CD4-positive, alpha-beta memory T cell (primary cell): ENCODE measurements at regions not wholly inside any gene's neighbourhood (a gene's known extent, or its start where the extent isn't known, plus 50 kb on each side); places are given as distances from the start of the nearest gene placed in this dataset.
"Not testable (repeated sequence)": the region's sequence is repeated elsewhere in the genome, so short reads cannot be mapped to it uniquely, and the experiment has no call there.

ENCODE experiments used
- CTCF ChIA-PET: fragments of 350-600 bp; sonication (Branson Sonifier 250); formaldehyde crosslinking; loops from one replicate; lab custom pipeline; 2021; ENCODE audit warnings: inconsistent platforms; ENCODE audit not compliant: partially characterized antibody; lab: Charles Lee
- POLR2A ChIA-PET: fragments of 350-600 bp; sonication (Branson Sonifier 250); formaldehyde crosslinking; loops from one replicate; lab custom pipeline; 2021; ENCODE audit not compliant: partially characterized antibody; lab: Charles Lee
- DNase-seq, 5 donors: peaks; one replicate each; pipeline versions ENCODE4 v3.0.0 to v3.0.0-alpha.2; 2020 to 2022; ENCODE audit warnings: mixed read lengths in 1 of 5
- H3K27ac ChIP-seq: one replicate; pipeline ENCODE4 v1.7.0; 2013; ENCODE audit warnings: low read depth, low read length
- H3K27me3 ChIP-seq: 2 replicates; pipeline ENCODE4 v1.7.0; 2013; ENCODE audit warnings: mild to moderate bottlenecking, low read length, moderate library complexity; ENCODE audit not compliant: insufficient read depth
- H3K36me3 ChIP-seq: 2 replicates; pipeline ENCODE4 v1.7.0; 2013; ENCODE audit warnings: mild to moderate bottlenecking, low read length, moderate library complexity; ENCODE audit not compliant: insufficient read depth
- H3K4me1 ChIP-seq: 2 replicates; pipeline ENCODE4 v1.7.0; 2013; ENCODE audit warnings: mild to moderate bottlenecking, low read length, moderate library complexity; ENCODE audit not compliant: insufficient read depth
- H3K4me3 ChIP-seq, 2 donors: one replicate each; pipeline ENCODE4 v1.7.0; 2013; ENCODE audit warnings: low read length in 2 of 2, mild to moderate bottlenecking in 1 of 2
- H3K9me3 ChIP-seq, 2 donors: one replicate each; pipeline ENCODE4 v1.7.0; 2013; ENCODE audit warnings: low read length in 2 of 2, control low read depth in 1 of 2; ENCODE audit not compliant: control insufficient read depth in 1 of 2
- H3K27ac Mint-ChIP-seq, 7 donors: one replicate each; pipeline ENCODE4 v1.8.0; 2020 to 2021; ENCODE audit warnings: mixed read lengths in 7 of 7, mild to moderate bottlenecking in 6 of 7, inconsistent platforms in 3 of 7, moderate library complexity in 3 of 7
- H3K27me3 Mint-ChIP-seq, 2 donors: one replicate each; pipeline ENCODE4 v1.8.0; 2020 to 2021; ENCODE audit warnings: mixed read lengths in 2 of 2
- H3K36me3 Mint-ChIP-seq, 2 donors: one replicate each; pipeline ENCODE4 v1.8.0; 2020 to 2021; ENCODE audit warnings: mixed read lengths in 2 of 2, inconsistent platforms in 1 of 2, mild to moderate bottlenecking in 1 of 2
- H3K4me1 Mint-ChIP-seq, 4 donors: one replicate each; pipeline ENCODE4 v1.8.0; 2020 to 2021; ENCODE audit warnings: mixed read lengths in 4 of 4, mild to moderate bottlenecking in 1 of 4
- H3K4me3 Mint-ChIP-seq, 8 donors: one replicate each; pipeline ENCODE4 v1.8.0; 2020 to 2021; ENCODE audit warnings: mixed read lengths in 8 of 8, mild to moderate bottlenecking in 7 of 8, moderate library complexity in 6 of 8, inconsistent platforms in 3 of 8
- H3K9me3 Mint-ChIP-seq, 8 donors: one replicate each; pipeline ENCODE4 v1.8.0; 2020 to 2021; ENCODE audit warnings: mixed read lengths in 8 of 8, mild to moderate bottlenecking in 5 of 8, inconsistent platforms in 3 of 8, moderate library complexity in 1 of 8
- intact Hi-C: fragments of 100-400 bp; cut with micrococcal nuclease; formaldehyde crosslinking; loops from one replicate; pipeline ENCODE4 v1.15.1; 2023

GRCh38 chr6:85285114-85285513 is 164.8 kb upstream of the NT5E start:
- H3K36me3 ChIP-seq, result no peaks in the 10 kb centered on the region
- H3K4me1 Mint-ChIP-seq, result no peaks in the 10 kb centered on the region
- H3K27me3 Mint-ChIP-seq, result peaks cover 0 to 1% of the 10 kb centered on the region in 2 donors
- ChIA-PET POLR2A (no interaction called here), CTCF (no interaction called here)
- intact Hi-C loops, result no loop called here
- no peaks in the 10 kb centered on the region for H3K9me3 ChIP-seq
- no peak overlapping the region for H3K4me3 Mint-ChIP-seq
- no peak overlapping the region for H3K4me3 ChIP-seq
- H3K27ac ChIP-seq, result no peak overlapping the region
- H3K4me1 ChIP-seq, result no peaks in the 10 kb centered on the region
- no peak for DNase-seq
- peaks cover 0 to 13% (median 6%) of the 10 kb centered on the region in 8 donors for H3K9me3 Mint-ChIP-seq
- no peaks in the 10 kb centered on the region for H3K27me3 ChIP-seq
- H3K27ac Mint-ChIP-seq, result no peak overlapping the region
- H3K36me3 Mint-ChIP-seq, result no peaks in the 10 kb centered on the region

- no peaks in the 10 kb centered on the region for H3K36me3 Mint-ChIP-seq
- peaks cover 0 to 7% (median under 1%) of the 10 kb centered on the region in 8 donors for H3K9me3 Mint-ChIP-seq
- no peaks in the 10 kb centered on the region for H3K9me3 ChIP-seq
- no peak overlapping the region for H3K4me3 Mint-ChIP-seq
- ChIA-PET CTCF (no interaction called here), POLR2A (no interaction called here)
- H3K4me1 Mint-ChIP-seq, result no peaks in the 10 kb centered on the region
- no peaks in the 10 kb centered on the region for H3K4me1 ChIP-seq
- H3K4me3 ChIP-seq, result no peak overlapping the region
- no peak overlapping the region for H3K27ac Mint-ChIP-seq
- H3K27me3 Mint-ChIP-seq, result peaks cover 0 to 1% of the 10 kb centered on the region in 2 donors
- no peak for DNase-seq
- intact Hi-C loops, result no loop called here
- H3K36me3 ChIP-seq, result no peaks in the 10 kb centered on the region
- no peak overlapping the region for H3K27ac ChIP-seq
- no peaks in the 10 kb centered on the region for H3K27me3 ChIP-seq
Measured at GRCh38 chr6:85283436-85283835, 166.4 kb upstream of the NT5E start.

GRCh38 chr6:85278466-85279035 is 171.3 kb upstream of the NT5E start:
- peaks cover 0 to 1% of the 10 kb centered on the region in 2 donors for H3K27me3 Mint-ChIP-seq
- no peak for DNase-seq

GRCh38 chr6:85276026-85276425 is 173.9 kb upstream of the NT5E start:
- POLR2A ChIA-PET, H3K27ac Mint-ChIP-seq, DNase-seq, H3K36me3 ChIP-seq, H3K27ac ChIP-seq, H3K27me3 Mint-ChIP-seq, CTCF ChIA-PET, H3K4me3 Mint-ChIP-seq, intact Hi-C loops, H3K9me3 ChIP-seq, H3K4me3 ChIP-seq, H3K4me1 ChIP-seq, H3K27me3 ChIP-seq, H3K4me1 Mint-ChIP-seq, H3K36me3 Mint-ChIP-seq: not testable (repeated sequence)
- H3K9me3 Mint-ChIP-seq, result peaks cover 0 to 12% (median 4%) of the 10 kb centered on the region in 8 donors

More at GRCh38 chr6:85278466-85279035, 171.3 kb upstream of the NT5E start:
- ChIA-PET CTCF (no interaction called here), POLR2A (no interaction called here)
- Mint-ChIP-seq H3K4me3 (no peak overlapping the region), H3K9me3 (peaks cover 0 to 8% (median 4%) of the 10 kb centered on the region in 8 donors), H3K27ac (no peak overlapping the region), H3K36me3 (no peaks in the 10 kb centered on the region), H3K4me1 (no peaks in the 10 kb centered on the region)
- intact Hi-C loops, result no loop called here
- H3K4me3 ChIP-seq, result no peak overlapping the region
- H3K9me3 ChIP-seq, result no peaks in the 10 kb centered on the region
- no peaks in the 10 kb centered on the region for H3K36me3 ChIP-seq
- H3K4me1 ChIP-seq, result no peaks in the 10 kb centered on the region
- no peaks in the 10 kb centered on the region for H3K27me3 ChIP-seq
- no peak overlapping the region for H3K27ac ChIP-seq

GRCh38 chr6:85275338-85275985 is 174.4 kb upstream of the NT5E start:
- ChIA-PET POLR2A (no interaction called here), CTCF (no interaction called here)
- Mint-ChIP-seq H3K4me3 (no peak overlapping the region), H3K36me3 (no peaks in the 10 kb centered on the region), H3K9me3 (peaks cover 0 to 12% (median 4%) of the 10 kb centered on the region in 8 donors), H3K27ac (no peak overlapping the region), H3K4me1 (no peaks in the 10 kb centered on the region), H3K27me3 (no peaks in the 10 kb centered on the region)
- Histone ChIP-seq H3K36me3 (no peaks in the 10 kb centered on the region), H3K9me3 (no peaks in the 10 kb centered on the region), H3K27me3 (no peaks in the 10 kb centered on the region), H3K4me3 (no peak overlapping the region), H3K4me1 (no peaks in the 10 kb centered on the region), H3K27ac (no peak overlapping the region)
- DNase-seq, result no peak
- intact Hi-C loops, result no loop called here

- no peaks in the 10 kb centered on the region for H3K27me3 ChIP-seq
- no peaks in the 10 kb centered on the region for H3K9me3 ChIP-seq
- ChIA-PET POLR2A (no interaction called here), CTCF (no interaction called here)
- Mint-ChIP-seq H3K9me3 (peaks cover 0 to 12% (median 4%) of the 10 kb centered on the region in 8 donors), H3K4me3 (no peak overlapping the region), H3K27ac (no peak overlapping the region), H3K27me3 (no peaks in the 10 kb centered on the region), H3K4me1 (no peaks in the 10 kb centered on the region), H3K36me3 (no peaks in the 10 kb centered on the region)
- H3K36me3 ChIP-seq, result no peaks in the 10 kb centered on the region
- no peaks in the 10 kb centered on the region for H3K4me1 ChIP-seq
- no peak for DNase-seq
- H3K27ac ChIP-seq, result no peak overlapping the region
- intact Hi-C loops, result no loop called here
- no peak overlapping the region for H3K4me3 ChIP-seq
Measured at GRCh38 chr6:85273870-85274269, 176.0 kb upstream of the NT5E start.

- POLR2A ChIA-PET, result no interaction called here
Measured at GRCh38 chr6:85273046-85273445, 176.8 kb upstream of the NT5E start.

More at GRCh38 chr6:85273046-85273445, 176.8 kb upstream of the NT5E start:
- Histone ChIP-seq H3K27me3 (no peaks in the 10 kb centered on the region), H3K4me1 (no peaks in the 10 kb centered on the region), H3K4me3 (no peak overlapping the region), H3K27ac (no peak overlapping the region), H3K36me3 (no peaks in the 10 kb centered on the region), H3K9me3 (no peaks in the 10 kb centered on the region)
- Mint-ChIP-seq H3K4me1 (no peaks in the 10 kb centered on the region), H3K27me3 (no peaks in the 10 kb centered on the region), H3K9me3 (peaks cover 0 to 12% (median 4%) of the 10 kb centered on the region in 8 donors), H3K36me3 (no peaks in the 10 kb centered on the region), H3K27ac (no peak overlapping the region), H3K4me3 (no peak overlapping the region)
- intact Hi-C loops, result no loop called here
- CTCF ChIA-PET, result no interaction called here
- no peak for DNase-seq
